MM.1S (cell line): ENCODE measurements at regions not wholly inside any gene's neighbourhood (a gene's known extent, or its start where the extent isn't known, plus 50 kb on each side); places are given as distances from the start of the nearest gene placed in this dataset.

Experiments
- DNase-seq: peaks from one replicate; pipeline ENCODE4 v3.0.0-alpha.2; 2015
- H2AFZ ChIP-seq: fragments of 300-600 bp; sonication (generic); 2 replicates; pipeline ENCODE4 v1.6.0; 2016; ENCODE audit warnings: antibody characterized with exemption, low read length
- H3F3A ChIP-seq: fragments of 300-600 bp; sonication (generic); 2 replicates; pipeline ENCODE4 v1.6.1; 2016; ENCODE audit warnings: mild to moderate bottlenecking, antibody characterized with exemption, low read length, moderate library complexity, mixed read lengths; ENCODE audit not compliant: insufficient read depth
- H3K27ac ChIP-seq: fragments of 300-600 bp; sonication (generic); 2 replicates; pipeline ENCODE4 v1.5.1; 2016; ENCODE audit warnings: mild to moderate bottlenecking, low read length
- H3K27me3 ChIP-seq: fragments of 300-600 bp; sonication (generic); replicated peaks from 2 replicates; pipeline ENCODE4 v1.6.0; 2016; ENCODE audit warnings: low read length; ENCODE audit not compliant: insufficient read depth
- H3K36me3 ChIP-seq: fragments of 300-600 bp; sonication (generic); replicated peaks from 2 replicates; pipeline ENCODE4 v1.6.1; 2016; ENCODE audit warnings: mild to moderate bottlenecking, low read length, mixed read lengths; ENCODE audit not compliant: insufficient read depth
- H3K4me1 ChIP-seq: fragments of 300-600 bp; sonication (generic); 2 replicates; pipeline ENCODE4 v1.6.1; 2016; ENCODE audit warnings: low read length, mixed read lengths
- H3K4me2 ChIP-seq: fragments of 300-600 bp; sonication (generic); 2 replicates; pipeline ENCODE4 v1.6.0; 2016; ENCODE audit warnings: low read depth, low read length
- H3K4me3 ChIP-seq: fragments of 300-600 bp; sonication (generic); 2 replicates; pipeline ENCODE4 v1.5.1; 2016; ENCODE audit warnings: low read length, mixed read lengths
- H3K79me2 ChIP-seq: fragments of 300-600 bp; sonication (generic); 2 replicates; pipeline ENCODE4 v1.6.1; 2016; ENCODE audit warnings: mixed run types, low read length, mixed read lengths
- H3K9ac ChIP-seq: fragments of 300-600 bp; sonication (generic); 2 replicates; pipeline ENCODE4 v1.6.1; 2016; ENCODE audit warnings: low read length, mixed read lengths
- H3K9me2 ChIP-seq: fragments of 300-600 bp; sonication (generic); replicated peaks from 2 replicates; pipeline ENCODE4 v1.6.1; 2016; ENCODE audit warnings: mild to moderate bottlenecking, low read length, mixed read lengths; ENCODE audit not compliant: insufficient read depth
- H3K9me3 ChIP-seq: fragments of 300-600 bp; sonication (generic); replicated peaks from 2 replicates; pipeline ENCODE4 v1.6.1; 2016; ENCODE audit warnings: mild to moderate bottlenecking, low read length, mixed read lengths; ENCODE audit not compliant: insufficient read depth
- H4K20me1 ChIP-seq: fragments of 300-600 bp; sonication (generic); 2 replicates; pipeline ENCODE4 v1.6.1; 2016; ENCODE audit warnings: mild to moderate bottlenecking, low read length, moderate library complexity, mixed read lengths; ENCODE audit not compliant: insufficient read depth
- EZH2 ChIP-seq: fragments of 300-600 bp; sonication (generic); optimal IDR thresholded peaks from 2 replicates; pipeline ENCODE3; 2017; ENCODE audit warnings: low read depth, mild to moderate bottlenecking, antibody characterized with exemption, low read length, mixed read lengths
- EZH2phosphoT487 ChIP-seq: fragments of 300-600 bp; sonication (generic); IDR thresholded peaks from 2 replicates; pipeline ENCODE4 v1.6.1; 2018; ENCODE audit warnings: antibody characterized with exemption, low read length
- TF ChIP-seq, protein P1 (sequence below): fragments of 300-600 bp; sonication (generic); IDR thresholded peaks from 2 replicates; pipeline ENCODE4 v1.5.1; 2016; ENCODE audit warnings: antibody characterized with exemption, low read length, mixed read lengths

DNA sequence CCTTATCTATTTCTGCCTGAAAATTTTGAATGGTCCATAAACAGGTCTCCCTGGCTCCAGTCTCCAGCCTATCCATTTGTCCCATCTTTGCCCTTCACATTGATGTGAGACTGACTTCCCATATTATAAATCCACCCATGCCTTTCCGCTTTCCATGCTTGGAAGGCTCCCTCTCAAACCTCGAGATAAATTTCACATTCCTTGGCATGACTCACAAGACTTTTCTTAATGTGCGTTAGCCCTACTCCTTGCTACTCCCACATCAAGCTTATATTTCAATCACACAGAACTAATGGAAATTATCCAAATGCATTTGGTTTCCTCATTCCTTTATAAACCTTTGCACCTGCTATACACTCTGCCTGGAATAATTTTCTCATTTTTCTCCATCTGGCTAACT is 163.7 kb upstream of the NTM start:
- no peaks in the 10 kb centered on the region for H3K9me3 ChIP-seq
- no peaks in the 10 kb centered on the region for H4K20me1 ChIP-seq
- H3K36me3 ChIP-seq, result no peaks in the 10 kb centered on the region
- no peaks in the 10 kb centered on the region for H3K9me2 ChIP-seq
- DNase-seq, result no peak
- no peak overlapping the region for H3K27ac ChIP-seq
- H3K27me3 ChIP-seq, result no peaks in the 10 kb centered on the region
- H2AFZ ChIP-seq, result no peak overlapping the region
- H3K4me3 ChIP-seq, result no peak overlapping the region
- TF ChIP-seq EZH2phosphoT487 (no peak), EZH2 (no peak)
- TF ChIP-seq, protein P1, sequence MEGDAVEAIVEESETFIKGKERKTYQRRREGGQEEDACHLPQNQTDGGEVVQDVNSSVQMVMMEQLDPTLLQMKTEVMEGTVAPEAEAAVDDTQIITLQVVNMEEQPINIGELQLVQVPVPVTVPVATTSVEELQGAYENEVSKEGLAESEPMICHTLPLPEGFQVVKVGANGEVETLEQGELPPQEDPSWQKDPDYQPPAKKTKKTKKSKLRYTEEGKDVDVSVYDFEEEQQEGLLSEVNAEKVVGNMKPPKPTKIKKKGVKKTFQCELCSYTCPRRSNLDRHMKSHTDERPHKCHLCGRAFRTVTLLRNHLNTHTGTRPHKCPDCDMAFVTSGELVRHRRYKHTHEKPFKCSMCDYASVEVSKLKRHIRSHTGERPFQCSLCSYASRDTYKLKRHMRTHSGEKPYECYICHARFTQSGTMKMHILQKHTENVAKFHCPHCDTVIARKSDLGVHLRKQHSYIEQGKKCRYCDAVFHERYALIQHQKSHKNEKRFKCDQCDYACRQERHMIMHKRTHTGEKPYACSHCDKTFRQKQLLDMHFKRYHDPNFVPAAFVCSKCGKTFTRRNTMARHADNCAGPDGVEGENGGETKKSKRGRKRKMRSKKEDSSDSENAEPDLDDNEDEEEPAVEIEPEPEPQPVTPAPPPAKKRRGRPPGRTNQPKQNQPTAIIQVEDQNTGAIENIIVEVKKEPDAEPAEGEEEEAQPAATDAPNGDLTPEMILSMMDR, result no peak
- H3K4me1 ChIP-seq, result no peaks in the 10 kb centered on the region
- no peak overlapping the region for H3K9ac ChIP-seq
- no peaks in the 10 kb centered on the region for H3F3A ChIP-seq
- H3K79me2 ChIP-seq, result no peaks in the 10 kb centered on the region
- H3K4me2 ChIP-seq, result no peak overlapping the region

- no peak overlapping the region for H3K9ac ChIP-seq
- no peak overlapping the region for H2AFZ ChIP-seq
- no peak overlapping the region for H3K4me3 ChIP-seq
- H3F3A ChIP-seq, result no peaks in the 10 kb centered on the region
- DNase-seq, result no peak
- no peak overlapping the region for H3K4me2 ChIP-seq
- no peaks in the 10 kb centered on the region for H3K79me2 ChIP-seq
- H3K27me3 ChIP-seq, result no peaks in the 10 kb centered on the region
- no peaks in the 10 kb centered on the region for H3K9me3 ChIP-seq
- TF ChIP-seq, protein P1, result no peak
- TF ChIP-seq EZH2, result no peak
- no peak for TF ChIP-seq EZH2phosphoT487
- H3K27ac ChIP-seq, result no peak overlapping the region
- H3K36me3 ChIP-seq, result no peaks in the 10 kb centered on the region
- H4K20me1 ChIP-seq, result no peaks in the 10 kb centered on the region
- no peaks in the 10 kb centered on the region for H3K9me2 ChIP-seq
- no peaks in the 10 kb centered on the region for H3K4me1 ChIP-seq
Measured at GRCh38 chr11:131207901-131208300, 162.5 kb upstream of the NTM start.

GRCh38 chr11:131217313-131218310 is 152.8 kb upstream of the NTM start:
- no peak for DNase-seq
- TF ChIP-seq EZH2phosphoT487 (no peak), EZH2 (no peak)
- TF ChIP-seq, protein P1, result no peak
- Histone ChIP-seq H3K9ac (no peak overlapping the region), H3K36me3 (no peaks in the 10 kb centered on the region), H3K9me2 (no peaks in the 10 kb centered on the region), H3F3A (no peaks in the 10 kb centered on the region), H2AFZ (no peak overlapping the region), H3K4me3 (no peak overlapping the region), H3K79me2 (no peaks in the 10 kb centered on the region), H3K9me3 (no peaks in the 10 kb centered on the region), H4K20me1 (no peaks in the 10 kb centered on the region), H3K27ac (no peak overlapping the region), H3K4me1 (no peaks in the 10 kb centered on the region), H3K4me2 (no peak overlapping the region), H3K27me3 (no peaks in the 10 kb centered on the region)
